Stimulated activated CD4-positive, alpha-beta T cell treated with anti-CD3 and anti-CD28 coated beads, TNF-alpha, amount 100 ng/mL, for 4 hours (primary cell): ENCODE measurements at regions not wholly inside any gene's neighbourhood (a gene's known extent, or its start where the extent isn't known, plus 50 kb on each side); places are given as distances from the start of the nearest gene placed in this dataset.
A peak's percentile ranks its signal among the peaks of the same experiment; 100 is the strongest.

Experiments used
- DNase-seq, 3 experiments: peaks; one replicate each; pipeline ENCODE4 v3.0.0-alpha.2; 2020; ENCODE audit warnings: low read depth in 3 of 3

DNA sequence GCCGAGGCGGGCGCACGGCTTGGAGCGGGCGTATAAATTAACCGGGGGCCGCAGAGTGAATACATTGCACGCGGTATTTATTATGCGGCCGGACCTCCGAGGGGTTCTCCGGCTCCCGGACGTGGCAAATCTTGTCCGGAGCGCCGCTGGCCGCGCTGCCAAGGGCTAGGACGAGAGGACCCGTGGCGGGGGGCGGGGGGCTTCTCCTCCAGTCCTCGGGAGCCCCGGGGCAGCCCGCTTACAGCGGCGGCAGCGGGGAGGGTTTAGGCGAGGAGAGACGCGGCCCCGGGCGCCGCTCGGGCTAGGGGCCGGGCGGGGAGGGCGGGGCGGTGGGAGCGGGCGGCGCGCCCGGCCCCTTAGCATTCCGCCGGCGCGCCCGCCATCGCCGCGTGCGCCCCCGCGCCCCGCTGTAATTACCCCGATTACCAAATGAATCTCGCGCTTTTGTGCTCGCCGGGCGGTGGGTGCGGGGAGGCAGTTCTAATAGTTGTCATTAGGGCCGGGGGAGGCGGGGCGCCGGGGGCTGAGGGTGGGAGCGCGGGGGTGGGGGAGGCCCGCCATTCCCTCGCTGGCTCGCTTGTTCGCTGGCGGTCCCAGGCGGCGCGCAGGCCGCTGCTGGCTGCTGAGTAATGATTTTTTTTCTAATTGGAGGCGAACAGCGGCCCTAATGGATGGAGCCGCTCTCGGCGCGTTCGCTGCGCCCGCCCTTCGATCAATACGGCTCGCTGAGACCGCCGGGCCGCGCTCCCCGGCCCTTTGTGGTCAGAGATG lies 276.6 kb downstream of the BCOR start:
- peak in 2 of 3 experiments; percentile 38 to 40 for DNase-seq

DNA sequence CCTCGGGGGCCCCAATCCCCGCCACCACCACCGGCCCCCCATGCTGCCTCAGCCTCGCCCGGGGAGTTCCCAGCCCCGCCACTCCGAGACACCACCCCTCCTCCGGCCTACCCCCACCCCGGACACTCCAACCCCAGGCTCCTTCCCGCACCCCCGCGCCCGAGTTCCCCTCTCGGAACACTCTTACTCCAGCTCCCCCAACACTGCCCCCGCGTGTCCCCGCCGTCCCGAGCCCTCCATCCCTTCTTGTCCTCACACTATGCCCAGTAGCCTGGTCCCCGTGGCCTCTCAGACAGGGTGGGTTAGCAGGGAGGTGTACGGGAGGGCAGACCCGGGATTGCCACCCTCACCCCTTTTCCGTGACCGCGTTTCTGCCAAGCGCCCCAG lies 276.1 kb downstream of the BCOR start:
- no peak for DNase-seq

DNA sequence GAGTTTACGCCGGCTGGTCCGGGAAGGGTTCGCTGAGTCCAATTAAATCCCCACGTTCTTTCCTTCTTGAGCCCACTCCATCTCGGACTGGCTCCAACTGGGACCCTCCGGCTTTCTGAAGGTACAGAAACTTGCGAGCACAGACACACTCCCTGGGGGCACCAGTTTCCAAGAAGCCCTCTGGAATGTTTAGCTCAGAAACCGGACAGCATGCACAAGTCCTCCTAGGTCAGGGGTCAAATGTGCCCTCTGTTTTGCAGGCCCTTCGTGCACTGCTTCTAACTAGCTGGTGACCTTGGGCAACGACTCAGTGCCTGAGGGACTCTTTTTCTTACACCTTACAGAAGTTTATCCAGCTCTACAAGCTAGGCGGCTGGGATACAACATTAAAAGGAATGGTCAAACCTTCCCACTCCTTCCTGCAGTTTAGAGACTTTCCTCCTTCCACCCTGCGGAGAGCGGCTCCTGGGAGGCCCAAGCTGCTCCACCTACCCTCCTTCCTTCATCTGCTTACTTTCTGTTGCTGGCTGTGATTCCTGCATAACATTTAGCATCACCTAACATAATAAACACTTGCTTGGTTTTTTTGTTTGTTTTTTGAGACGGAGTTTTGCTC lies 275.5 kb downstream of the BCOR start:
- no peak for DNase-seq

DNA sequence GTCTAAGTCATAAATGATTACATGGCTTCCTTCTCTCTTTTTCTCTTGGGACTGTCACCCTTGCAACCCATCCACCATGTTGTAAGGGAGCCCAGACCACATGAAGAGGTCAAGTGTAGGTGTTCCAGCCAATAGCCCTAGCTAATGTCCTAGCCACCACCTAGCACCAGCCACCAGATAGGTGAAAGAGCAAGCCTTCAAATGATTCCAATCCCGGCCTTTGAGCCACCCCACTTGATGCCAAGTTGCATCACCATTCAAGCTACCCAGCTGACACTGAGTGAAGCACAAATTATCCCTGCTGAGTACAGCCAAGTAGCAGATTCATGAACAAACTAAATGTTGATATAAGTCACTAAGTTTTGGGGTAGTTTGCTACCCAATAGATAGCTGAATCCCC lies 274.3 kb downstream of the BCOR start:
- DNase-seq = no peak

DNA sequence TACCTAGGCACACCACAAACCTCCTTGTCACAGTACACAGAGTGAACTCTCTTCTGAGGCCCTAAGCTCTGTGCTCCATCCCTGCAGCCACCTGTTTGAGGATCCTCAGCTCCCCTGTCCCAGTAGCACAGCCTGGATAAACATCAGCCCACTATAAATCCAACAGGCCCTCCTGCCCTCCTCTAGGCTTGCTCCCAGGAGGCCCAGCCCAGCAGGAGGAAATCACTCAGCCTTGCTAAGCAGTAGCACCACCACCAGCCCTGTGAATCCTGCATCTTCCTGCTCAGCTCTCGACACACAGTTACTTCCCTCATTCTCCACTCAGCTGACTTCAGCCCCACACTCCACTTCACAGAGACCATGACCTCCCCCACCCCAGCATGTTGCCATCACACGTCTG lies 273.9 kb downstream of the BCOR start:
- no peak for DNase-seq

DNA sequence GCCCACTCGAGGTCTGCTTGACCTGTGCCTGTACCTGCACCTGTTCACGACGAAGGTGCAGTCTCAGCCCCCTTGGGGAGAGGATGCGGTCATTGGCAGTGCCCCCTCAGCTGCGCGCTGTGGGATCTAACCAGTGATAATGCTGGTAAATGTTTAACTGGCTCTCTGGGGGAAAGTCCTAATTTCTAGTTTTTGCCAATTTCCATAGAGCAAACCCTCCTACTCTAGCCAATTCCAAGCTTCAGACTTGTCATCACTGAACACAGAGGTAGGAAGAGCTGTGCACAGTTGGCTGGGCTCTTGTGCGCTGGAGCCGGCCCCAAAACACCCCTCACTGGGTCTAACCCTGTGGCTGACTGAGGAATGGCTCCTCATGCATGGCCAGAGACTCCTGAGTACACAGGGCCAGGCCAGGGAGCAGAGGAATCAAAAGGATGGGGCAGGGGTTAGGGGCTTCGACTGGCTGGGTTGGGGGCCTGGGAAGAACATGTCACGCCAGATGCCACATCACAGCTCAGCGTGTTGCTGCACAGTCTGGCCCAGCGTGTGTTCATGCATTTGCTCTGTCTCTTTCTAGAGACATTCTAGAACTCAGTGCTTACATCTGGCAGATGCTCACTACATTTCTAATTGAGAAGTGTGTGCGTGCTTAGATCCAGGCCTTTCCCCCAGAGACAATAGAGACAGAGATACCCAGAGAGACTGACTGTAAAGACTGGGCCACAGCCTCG lies 270.8 kb downstream of the BCOR start:
- DNase-seq = no peak

DNA sequence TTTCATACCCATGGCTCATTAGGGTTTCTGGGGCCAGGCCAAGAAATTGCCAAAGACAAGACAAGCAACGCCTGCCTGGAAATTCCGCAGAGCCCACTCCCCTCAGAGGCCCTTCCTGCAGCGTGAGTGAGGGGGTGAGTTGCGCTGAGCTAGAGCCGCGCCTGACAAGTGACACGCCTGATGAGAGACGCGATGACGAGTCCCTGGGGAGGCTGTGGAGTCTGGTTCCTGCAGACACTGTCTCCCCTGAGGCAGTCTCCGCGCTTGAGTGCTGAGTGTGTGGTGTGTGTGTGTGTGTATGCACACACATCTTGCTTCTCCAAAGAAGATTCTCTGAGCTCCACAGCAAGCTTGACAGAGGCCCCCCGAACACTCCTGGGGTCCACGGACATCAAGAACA lies 269.8 kb downstream of the BCOR start:
- no peak for DNase-seq

DNA sequence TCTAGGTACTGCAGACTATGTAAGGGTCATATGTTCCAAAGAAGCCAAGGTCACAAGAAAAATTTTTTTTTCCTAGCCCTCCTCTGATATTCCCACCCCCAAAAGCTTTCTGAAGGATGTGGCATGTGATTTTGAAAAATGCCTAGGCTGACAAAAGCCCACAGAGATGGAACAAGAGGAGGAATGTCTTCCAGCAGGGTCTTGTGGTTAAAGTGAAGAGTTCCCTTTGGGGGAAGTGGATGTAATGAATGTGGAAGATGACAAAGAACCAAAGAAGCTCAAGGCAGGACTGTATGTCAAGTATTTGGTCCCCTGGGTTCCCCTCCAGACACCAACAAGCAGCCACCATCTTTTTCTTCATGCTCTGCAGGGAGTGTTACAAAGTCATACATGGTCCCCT lies 268.8 kb downstream of the BCOR start:
- DNase-seq = no peak

DNA sequence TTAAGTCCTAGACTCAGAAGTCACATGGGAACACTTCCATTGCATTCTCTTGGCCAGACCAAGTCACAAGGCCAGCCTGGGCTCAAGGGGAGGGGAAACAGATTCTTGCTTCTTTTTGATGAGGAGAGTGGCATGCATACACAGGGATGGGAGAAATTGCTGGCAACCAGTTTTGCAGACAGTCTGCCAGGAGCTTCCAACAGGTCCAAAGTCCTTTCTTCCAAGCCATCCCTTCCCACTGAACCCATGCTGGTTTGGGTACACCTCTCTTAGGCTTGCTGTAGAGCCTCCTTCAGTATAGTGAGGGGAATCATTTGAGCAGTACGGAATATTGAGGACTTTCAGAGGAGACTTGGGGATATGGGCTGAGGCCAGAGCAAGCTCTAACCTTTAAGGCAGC lies 267.8 kb downstream of the BCOR start:
- DNase-seq = no peak

DNA sequence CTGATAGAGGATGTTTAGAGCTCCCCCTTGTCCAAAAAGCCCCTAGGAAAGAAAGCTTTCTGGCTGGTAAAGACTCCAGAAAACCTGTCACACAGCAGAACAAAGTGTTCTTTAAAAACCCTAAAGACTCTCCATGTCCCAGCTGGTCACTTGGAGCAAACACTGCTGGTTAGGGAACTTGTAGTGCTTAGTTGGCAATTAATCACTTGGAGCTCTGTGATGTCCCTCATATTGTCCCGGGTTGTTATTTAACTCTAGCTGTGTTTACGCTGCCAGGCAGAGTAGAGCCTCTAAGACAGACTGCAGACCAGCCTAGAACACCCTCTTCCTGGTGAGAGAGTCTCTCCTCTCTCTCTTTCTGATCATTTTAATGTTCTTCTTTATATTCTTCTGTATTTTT lies 267.3 kb downstream of the BCOR start:
- no peak for DNase-seq

DNA sequence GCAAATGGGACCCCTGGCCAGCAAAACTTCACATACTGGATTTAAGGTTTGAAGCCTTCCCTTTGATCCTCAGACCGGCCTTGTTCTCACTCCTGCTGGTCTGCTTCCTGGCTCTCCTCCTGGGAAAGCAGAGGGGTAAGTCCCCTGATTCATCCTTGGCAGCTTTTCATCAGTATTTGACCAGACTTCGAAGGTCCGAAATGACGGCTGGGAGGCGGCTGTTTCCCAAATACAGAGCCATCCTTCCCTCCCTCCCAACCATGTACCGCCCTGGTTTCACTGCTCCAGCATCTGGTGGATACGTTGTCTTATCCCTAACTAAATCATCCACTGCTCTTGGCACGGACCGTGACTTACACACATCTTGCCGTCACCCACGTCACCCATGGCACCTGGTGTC lies 265.5 kb downstream of the BCOR start:
- no peak for DNase-seq

DNA sequence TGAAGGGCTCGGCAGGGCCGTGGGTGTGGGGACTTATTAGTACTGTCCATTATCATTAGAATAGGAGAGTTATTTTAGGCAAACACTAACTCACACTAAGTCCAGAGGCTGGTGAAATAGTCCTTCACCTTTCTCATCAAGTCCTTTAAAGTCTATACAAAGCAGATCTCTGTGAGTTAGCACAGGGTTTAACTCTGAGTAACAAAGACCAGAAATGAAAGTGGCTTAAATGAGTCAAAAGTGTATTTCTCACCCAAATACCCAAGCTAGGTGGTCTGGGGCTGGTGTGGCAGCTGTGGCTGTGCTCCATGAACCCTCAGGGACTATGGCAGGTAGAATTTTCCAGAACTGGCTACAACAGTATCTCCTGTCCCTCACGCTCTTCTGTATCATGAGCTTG lies 263.2 kb downstream of the BCOR start:
- DNase-seq = no peak

DNA sequence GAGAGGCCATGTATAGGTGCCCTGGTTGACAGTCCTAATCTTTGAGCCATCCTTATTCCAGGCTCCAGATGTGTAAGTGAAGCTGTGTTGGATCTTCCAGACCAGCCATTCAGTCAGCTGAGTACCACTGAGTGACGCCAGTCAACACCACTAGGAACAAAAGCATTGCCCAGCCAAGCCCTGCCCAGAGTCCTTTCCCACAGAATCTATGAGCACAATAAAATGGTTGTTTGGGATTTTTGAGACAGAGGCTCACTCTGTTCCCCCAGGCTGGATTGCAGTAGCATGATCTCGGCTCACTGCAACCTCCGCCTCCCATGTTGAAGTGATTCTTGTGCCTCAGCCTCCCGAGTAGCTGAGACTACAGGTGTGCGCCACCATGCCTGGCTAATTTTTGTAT lies 262.5 kb downstream of the BCOR start:
- DNase-seq = no peak

DNA sequence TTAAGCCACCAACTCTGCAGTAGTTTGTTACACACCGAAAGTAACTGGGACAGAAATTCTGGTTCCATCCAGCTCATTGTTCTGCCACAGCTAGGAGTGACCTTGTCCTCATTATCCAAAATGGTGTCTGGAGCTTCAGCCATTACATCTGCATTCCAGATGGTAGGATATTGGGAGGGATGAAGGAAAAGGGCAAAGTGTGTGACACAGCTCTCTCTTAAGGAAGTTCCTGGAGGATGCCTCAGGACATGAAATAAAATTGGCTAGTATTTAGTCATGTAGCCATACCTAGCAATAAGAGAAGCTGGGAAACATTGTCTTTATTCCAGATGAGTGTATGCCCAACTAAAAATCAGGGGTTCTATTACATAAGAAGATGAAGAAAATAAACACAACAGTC lies 262.0 kb downstream of the BCOR start:
- no peak for DNase-seq

DNA sequence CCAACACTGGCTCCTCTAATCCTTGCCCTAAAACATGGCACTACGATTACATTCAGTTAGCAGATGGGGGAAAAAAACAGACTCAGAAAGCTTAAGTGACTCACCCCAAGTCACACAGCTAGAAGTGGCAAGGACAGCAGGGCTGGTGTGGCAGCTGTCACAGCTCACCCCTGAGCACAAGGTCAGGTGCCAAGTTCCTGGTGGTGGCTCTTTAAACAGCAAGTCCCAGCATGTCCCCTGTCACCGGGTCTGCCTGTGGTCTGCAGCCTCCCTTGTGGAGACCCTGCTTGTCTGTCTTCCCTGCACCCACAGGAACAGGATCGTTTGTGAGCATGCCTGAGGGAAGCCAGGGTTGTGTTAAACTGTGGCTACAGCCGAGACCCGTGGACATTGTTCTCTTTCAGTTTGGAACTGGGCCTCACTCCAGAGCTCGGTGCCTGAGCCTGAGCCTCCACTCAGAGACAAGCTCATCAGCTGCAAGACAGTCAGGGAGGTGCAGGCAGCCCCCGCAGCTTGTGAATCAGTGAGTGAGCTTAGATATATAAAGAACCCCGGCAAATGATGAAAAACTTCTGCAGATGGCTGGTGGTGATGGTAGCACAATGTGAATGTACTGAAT lies 260.8 kb downstream of the BCOR start:
- DNase-seq = no peak

DNA sequence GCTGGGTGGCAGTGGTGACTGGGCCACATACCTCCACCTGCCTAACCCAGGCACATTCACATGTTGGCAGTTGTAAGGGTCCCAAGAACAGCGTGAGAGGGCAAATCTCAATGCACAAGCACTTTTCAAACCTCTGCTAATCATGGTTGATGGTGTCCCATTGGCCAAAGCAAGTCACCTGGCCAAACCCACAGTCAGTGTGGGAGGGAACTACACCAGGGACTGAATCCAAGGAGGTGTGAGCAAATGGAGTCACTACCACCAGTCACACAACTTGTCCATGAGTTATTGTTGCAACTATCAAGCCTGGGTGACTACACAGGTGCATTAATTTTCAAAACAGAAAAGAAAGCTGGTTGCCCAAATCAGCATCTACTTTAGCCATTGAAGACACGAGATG lies 260.1 kb downstream of the BCOR start:
- DNase-seq = no peak

DNA sequence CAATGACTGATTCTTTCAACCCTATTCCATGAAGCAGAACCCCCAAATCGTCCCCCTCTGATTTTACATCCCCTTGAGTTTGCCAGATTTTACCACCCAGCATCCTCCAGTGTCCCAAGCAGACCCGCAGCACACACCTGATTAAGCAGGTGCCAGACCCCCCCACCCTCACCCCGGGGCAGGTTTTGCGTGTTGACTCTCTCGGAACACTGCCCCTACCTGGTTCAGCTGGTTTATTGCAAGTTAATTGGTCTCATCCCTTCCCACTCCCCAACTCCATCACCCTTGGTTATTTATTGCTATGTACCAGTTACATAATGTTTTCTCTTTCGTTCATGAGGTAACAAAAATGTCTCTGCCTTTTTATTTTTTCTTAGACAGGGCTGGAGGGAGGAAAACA lies 258.4 kb downstream of the BCOR start:
- no peak for DNase-seq

DNA sequence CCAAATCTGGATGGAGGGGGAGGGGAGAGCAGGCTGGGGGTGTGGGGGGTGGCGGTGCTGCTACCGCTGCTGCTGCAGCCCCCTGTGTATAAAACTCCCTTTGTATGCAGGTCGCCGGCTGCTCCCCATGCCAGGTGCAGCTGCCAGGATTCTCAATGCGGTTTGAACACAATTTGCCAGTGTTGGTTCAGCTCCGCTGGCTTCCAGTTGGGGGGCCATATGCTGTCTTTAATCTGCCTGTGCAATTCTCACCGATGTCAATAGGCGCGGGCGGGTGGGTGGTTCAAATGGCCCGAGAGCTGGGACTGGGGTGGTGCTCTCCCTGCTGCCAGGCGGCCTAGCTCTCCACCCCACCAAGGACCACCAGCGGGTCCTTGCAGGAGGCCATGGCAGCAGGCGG lies 257.6 kb downstream of the BCOR start:
- DNase-seq = no peak

DNA sequence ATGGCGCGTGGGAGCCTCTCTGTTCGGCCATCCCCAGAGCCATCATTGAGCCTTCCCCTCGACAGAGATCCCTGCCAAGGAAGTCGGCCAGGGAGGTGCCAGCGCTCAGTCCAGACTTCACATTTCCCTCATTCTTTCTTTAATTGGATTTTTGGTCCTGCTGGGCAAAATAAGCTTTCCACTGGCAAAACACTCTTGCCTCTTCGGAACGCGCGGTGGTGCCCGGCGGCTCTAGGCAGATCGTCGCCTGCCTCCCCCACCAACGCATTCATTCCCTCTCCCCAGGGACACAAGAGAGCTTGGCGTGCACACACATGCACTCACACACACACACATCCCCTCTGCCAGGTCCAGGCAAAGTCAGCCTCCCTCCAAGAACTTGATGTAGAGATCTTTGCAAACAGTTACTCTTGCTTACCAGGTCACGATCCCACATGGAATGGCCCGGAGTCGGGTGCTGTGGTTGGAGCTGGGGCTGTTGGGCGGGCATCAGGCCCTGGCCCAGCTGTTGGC lies 257.1 kb downstream of the BCOR start:
- no peak for DNase-seq

DNA sequence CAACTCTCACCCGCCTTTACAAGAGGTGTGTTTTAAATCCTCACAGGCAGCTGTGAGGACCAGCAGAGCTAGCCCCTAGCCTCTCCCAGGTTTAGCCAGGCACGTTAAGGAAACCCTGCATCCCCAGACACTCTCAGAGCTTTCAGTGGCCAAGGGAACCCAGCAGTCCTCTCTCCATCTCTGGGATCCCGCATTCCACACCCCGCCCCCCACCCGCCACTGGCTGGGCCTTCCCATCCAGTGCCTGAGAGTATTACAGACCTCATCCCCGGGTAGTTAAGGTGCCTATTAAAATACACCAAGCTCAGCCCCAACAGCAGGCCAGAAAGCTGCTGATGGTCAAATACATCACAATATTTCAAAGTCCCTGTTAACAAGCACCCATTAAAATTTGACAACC lies 256.2 kb downstream of the BCOR start:
- DNase-seq = no peak

DNA sequence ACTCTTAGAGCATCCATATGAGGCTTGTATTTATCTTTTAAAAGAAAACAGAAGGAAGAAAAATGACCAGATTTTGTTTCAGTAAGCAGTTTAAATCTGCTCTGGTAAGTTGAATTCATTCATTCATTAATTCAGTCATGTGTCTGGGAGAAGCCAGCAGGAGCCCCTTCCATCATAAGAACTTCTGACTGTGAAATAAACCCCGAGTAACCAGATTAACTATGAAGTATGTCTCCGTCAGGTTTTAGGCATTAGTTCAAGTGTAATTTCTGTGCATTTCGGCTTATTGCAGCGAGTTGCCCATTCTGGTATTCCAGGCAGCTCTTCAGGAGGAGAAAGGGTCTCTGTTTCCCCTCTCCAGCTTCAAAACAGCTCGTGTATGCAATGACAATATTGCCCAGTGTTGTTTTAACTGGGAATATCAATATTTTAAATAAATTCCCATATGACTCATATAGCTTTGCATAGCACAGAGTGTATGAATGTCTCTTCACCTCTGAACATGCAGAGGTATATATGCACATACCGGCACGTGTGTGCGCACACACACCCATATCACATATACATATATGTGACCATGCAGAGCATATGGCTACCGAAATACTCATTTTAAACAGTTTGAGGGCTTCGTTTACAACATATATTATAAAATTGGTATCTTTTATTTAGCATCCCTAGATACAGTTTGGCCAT lies 255.3 kb downstream of the BCOR start:
- no peak for DNase-seq

DNA sequence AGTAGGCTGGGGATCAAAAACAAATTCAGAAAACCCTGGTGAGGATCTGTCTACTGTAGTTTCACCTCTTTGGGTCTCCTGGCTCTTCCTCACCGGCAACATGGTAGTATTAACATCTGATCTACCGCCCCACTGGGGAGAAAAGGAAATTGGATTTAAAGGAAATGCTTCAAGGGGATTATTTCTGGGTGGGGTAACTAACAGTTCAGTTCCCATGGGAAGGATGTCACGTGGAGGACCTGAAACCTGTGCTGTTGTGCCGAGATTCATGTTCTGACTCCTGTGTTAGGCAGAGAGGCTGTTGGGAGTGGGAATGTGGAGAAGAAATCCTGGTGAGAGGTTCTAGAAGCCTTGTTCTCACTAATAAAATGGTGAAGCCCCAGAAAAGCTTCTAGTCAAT lies 254.4 kb downstream of the BCOR start:
- DNase-seq = no peak
